Upper lobe of right lung (tissue), 1 donor: ENCODE measurements at regions not wholly inside any gene's neighbourhood (a gene's known extent, or its start where the extent isn't known, plus 50 kb on each side); places are given as distances from the start of the nearest gene placed in this dataset.
"Not testable (repeated sequence)": the region's sequence is repeated elsewhere in the genome, so short reads cannot be mapped to it uniquely, and the experiment has no call there.

ENCODE experiments used
- ATAC-seq: fragments of 200-7000 bp; cut with Tn5 transposase; one replicate; pipeline ENCODE4 v1.9.1; 2020; ENCODE audit warnings: mild to moderate bottlenecking, moderate library complexity
- DNase-seq: peaks from one replicate; pipeline ENCODE4 v3.0.0-alpha.2; 2020
- H3K27ac ChIP-seq: fragments of 200-600 bp; one replicate; pipeline ENCODE4 v1.8.0; 2022
- H3K27me3 ChIP-seq: fragments of 200-600 bp; one replicate; pipeline ENCODE4 v1.8.0; 2022; ENCODE audit warnings: mild to moderate bottlenecking
- H3K36me3 ChIP-seq: fragments of 200-600 bp; one replicate; pipeline ENCODE4 v1.8.0; 2022
- H3K4me1 ChIP-seq: fragments of 200-600 bp; one replicate; pipeline ENCODE4 v1.8.0; 2022
- H3K4me3 ChIP-seq: fragments of 200-600 bp; one replicate; pipeline ENCODE4 v1.8.0; 2022; ENCODE audit warnings: mild to moderate bottlenecking
- H3K9me3 ChIP-seq: fragments of 200-600 bp; one replicate; pipeline ENCODE4 v1.8.0; 2022
- intact Hi-C: fragments of 100-400 bp; cut with DNase I; formaldehyde crosslinking; loops from one replicate; pipeline ENCODE4 v1.11.0; 2022
- TF ChIP-seq, protein P1 (sequence below): fragments of 200-600 bp; IDR thresholded peaks from one replicate; pipeline ENCODE4 v1.8.0; 2022; ENCODE audit warnings: antibody characterized with exemption
- donor health status: DM: no; HTN: yes; CAD: no; lungs with severe emphysema.

DNA sequence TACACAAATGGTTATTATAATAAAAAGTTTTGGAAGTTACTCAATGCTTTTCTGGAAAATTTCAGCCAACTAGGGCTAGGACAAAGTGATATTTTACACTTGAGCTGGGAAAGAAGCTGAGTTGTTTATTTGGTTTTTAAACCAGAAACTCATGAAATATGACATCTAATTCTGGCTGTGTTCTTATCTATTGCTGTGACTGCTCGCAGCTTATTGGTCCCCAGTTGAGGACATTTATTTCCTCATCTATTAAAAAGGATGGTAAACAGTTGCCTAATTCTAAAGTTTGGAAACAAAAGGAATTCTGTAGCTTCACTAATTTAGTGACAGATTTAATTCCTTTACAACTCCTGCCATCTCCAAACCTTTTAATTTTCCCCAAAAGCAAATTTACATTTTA lies 487.6 kb upstream of the IL12A start:
- H3K4me1 ChIP-seq: no peaks in the 10 kb centered on the region
- H3K27ac ChIP-seq: no peak overlapping the region
- no peaks in the 10 kb centered on the region for H3K27me3 ChIP-seq
- H3K9me3 ChIP-seq: no peaks in the 10 kb centered on the region
- intact Hi-C loops: no loop called here
- no peak for DNase-seq
- no peaks in the 10 kb centered on the region for H3K36me3 ChIP-seq
- no peak overlapping the region for H3K4me3 ChIP-seq
- ATAC-seq: no peak
- TF ChIP-seq, protein P1, sequence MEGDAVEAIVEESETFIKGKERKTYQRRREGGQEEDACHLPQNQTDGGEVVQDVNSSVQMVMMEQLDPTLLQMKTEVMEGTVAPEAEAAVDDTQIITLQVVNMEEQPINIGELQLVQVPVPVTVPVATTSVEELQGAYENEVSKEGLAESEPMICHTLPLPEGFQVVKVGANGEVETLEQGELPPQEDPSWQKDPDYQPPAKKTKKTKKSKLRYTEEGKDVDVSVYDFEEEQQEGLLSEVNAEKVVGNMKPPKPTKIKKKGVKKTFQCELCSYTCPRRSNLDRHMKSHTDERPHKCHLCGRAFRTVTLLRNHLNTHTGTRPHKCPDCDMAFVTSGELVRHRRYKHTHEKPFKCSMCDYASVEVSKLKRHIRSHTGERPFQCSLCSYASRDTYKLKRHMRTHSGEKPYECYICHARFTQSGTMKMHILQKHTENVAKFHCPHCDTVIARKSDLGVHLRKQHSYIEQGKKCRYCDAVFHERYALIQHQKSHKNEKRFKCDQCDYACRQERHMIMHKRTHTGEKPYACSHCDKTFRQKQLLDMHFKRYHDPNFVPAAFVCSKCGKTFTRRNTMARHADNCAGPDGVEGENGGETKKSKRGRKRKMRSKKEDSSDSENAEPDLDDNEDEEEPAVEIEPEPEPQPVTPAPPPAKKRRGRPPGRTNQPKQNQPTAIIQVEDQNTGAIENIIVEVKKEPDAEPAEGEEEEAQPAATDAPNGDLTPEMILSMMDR: no peak

DNA sequence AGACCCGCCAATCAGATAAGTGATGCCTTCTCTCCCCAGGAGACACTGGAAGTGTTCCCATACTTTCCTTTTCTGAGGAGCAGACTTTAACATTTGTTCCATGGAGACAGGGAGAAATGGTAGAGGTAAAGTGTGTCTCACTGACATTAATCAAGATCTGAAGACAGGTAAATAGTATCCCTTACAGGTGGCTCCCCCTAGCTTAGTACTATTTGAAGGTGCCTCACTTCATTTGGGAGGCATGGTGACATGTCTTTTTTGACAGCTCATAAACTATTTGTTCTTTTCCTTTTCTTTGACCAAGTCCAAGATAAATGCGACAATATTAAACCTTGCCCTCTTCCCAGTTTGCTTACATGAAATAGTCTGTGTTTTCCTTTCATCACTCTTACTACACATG lies 485.6 kb upstream of the IL12A start:
- no peaks in the 10 kb centered on the region for H3K27me3 ChIP-seq
- H3K9me3 ChIP-seq: no peaks in the 10 kb centered on the region
- no peak overlapping the region for H3K27ac ChIP-seq
- intact Hi-C loops: no loop called here
- H3K4me1 ChIP-seq: no peaks in the 10 kb centered on the region
- TF ChIP-seq, protein P1: no peak
- DNase-seq (no peak), ATAC-seq (no peak)
- no peak overlapping the region for H3K4me3 ChIP-seq
- no peaks in the 10 kb centered on the region for H3K36me3 ChIP-seq

DNA sequence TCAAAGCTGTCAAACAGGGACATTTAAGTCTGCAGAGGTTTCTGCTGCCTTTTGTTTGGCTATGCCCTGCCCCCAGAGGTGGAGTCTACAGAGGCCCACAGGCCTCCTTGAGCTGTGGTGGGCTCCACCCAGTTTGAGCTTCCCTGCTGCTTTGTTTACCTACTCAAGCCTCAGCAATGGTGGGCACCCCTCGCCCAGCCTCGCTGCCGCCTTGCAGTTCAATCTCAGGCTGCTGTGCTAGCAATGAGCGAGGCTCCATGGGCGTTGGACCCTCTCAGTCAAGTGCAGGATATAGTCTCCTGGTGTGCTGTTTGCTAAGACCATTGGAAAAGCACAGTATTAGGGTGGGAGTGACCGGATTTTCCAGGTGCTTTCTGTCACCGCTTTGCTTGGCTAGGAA lies 477.6 kb upstream of the IL12A start:
- H3K27ac ChIP-seq, H3K4me3 ChIP-seq, H3K36me3 ChIP-seq, DNase-seq, H3K9me3 ChIP-seq, ATAC-seq, H3K4me1 ChIP-seq, H3K27me3 ChIP-seq, intact Hi-C loops: not testable (repeated sequence)

DNA sequence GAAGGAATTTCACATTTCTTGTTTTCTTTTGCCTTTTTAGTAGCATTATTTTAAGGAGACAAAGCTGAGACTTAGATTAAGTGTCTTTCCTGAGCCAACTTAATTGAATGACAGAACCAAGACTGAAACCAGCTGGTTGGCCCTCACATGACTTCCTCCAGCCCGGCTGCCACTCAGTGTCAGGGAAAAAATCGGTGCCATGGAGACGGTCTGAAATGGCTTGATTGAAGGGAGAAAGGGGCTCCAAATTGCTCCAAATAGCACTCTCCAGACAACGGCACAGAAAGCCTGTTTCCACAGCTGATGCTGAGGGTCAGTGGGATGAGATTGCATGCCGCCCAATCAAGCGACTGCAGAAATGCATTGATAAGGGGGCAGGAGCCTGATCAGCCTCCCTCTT lies 475.2 kb upstream of the IL12A start:
- intact Hi-C loops: no loop called here
- no peak overlapping the region for H3K27ac ChIP-seq
- H3K4me1 ChIP-seq: no peaks in the 10 kb centered on the region
- TF ChIP-seq, protein P1: no peak
- no peaks in the 10 kb centered on the region for H3K9me3 ChIP-seq
- H3K4me3 ChIP-seq: no peak overlapping the region
- DNase-seq: no peak
- ATAC-seq: no peak
- H3K36me3 ChIP-seq: no peaks in the 10 kb centered on the region
- H3K27me3 ChIP-seq: no peaks in the 10 kb centered on the region

DNA sequence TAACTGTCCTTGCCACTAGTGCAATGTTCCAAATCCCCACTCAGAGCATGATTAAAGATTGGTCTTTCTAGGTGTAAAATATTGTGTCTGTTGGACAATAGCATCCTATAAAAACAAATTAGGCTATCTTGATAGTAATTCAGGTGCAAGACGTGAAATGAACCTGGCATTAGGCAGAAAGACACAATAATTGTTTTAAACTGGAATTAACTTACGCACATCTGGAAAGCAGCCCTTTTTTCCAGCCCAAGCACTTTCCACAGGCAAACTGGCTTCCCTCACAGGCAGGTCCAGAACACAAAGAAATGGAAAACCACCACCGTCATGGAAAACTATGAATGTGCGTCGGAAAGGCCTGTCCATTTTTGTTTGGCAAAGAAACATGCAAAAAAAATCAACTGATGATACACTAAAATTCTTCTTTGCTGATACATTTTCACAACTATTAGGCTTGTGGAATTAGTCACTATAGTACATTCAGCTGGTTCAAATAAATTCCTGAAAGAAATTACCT lies 474.7 kb upstream of the IL12A start:
- H3K27me3 ChIP-seq: no peaks in the 10 kb centered on the region
- no peak overlapping the region for H3K4me3 ChIP-seq
- no peaks in the 10 kb centered on the region for H3K4me1 ChIP-seq
- H3K36me3 ChIP-seq: no peaks in the 10 kb centered on the region
- no peak for ATAC-seq
- intact Hi-C loops: no loop called here
- TF ChIP-seq, protein P1: no peak
- DNase-seq: no peak
- H3K9me3 ChIP-seq: no peaks in the 10 kb centered on the region
- H3K27ac ChIP-seq: no peak overlapping the region

DNA sequence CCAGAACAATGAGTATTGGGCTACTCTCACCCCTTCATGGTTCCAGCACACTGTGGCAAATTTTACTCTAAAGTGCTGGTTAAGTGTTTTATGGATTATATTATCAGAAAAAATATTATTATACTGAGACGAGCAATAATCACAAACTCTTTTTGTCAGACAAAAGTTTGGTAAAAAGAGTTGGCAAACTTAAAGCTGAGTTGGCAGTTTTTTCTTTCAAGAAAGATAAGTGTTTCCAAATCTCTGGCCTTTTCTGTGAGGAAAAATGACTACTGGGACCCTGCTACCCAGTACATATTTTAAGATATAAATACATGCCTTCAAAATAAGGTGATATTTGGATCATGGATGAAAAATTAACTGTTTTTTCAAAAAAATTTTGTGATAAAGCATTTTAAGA lies 471.5 kb upstream of the IL12A start:
- DNase-seq (no peak), ATAC-seq (no peak)
- Histone ChIP-seq H3K27me3 (no peaks in the 10 kb centered on the region), H3K4me1 (no peaks in the 10 kb centered on the region), H3K9me3 (no peaks in the 10 kb centered on the region), H3K36me3 (no peaks in the 10 kb centered on the region), H3K4me3 (no peak overlapping the region), H3K27ac (no peak overlapping the region)
- intact Hi-C loops: no loop called here
- TF ChIP-seq, protein P1: no peak
